ENCODE measurements at regions not wholly inside any gene's neighbourhood (a gene's known extent, or its start where the extent isn't known, plus 50 kb on each side); places are given as distances from the start of the nearest gene placed in this dataset.

- H2BK5ac ChIP-seq (ENCODE audit: insufficient read length, low read length): no peak overlapping the region
- no peak for DNase-seq
- H3K4me3 Mint-ChIP-seq: no peak overlapping the region
- H3K23me2 ChIP-seq (ENCODE audit: insufficient read length, low read depth, low read length, poor library complexity, severe bottlenecking): no peaks in the 10 kb centered on the region
- H3K56ac ChIP-seq (ENCODE audit: insufficient read length, low read depth, low read length): no peak overlapping the region
- no peaks in the 10 kb centered on the region for H3K9me3 ChIP-seq (ENCODE audit: control insufficient read depth, low read depth, low read length)
- no peak overlapping the region for H2BK15ac ChIP-seq (ENCODE audit: low read depth, low read length)
- H3K27ac ChIP-seq (ENCODE audit: insufficient read length, low read depth, low read length): no peak overlapping the region
- H3K9ac ChIP-seq (ENCODE audit: extremely low read depth, insufficient read length, low read length): no peak overlapping the region
- TF ChIP-seq CTCF (conservative IDR thresholded peaks at IDR 0.05): no peak
- peak overlapping the region in 1 of 3 experiments; percentile 13; a peak in 1 of 7 replicates for H3K27ac Mint-ChIP-seq
- H3K23ac ChIP-seq (ENCODE audit: insufficient read length, low read depth, low read length): no peak overlapping the region
- WGBS (ENCODE audit: extremely low coverage, insufficient read length, low lambda C conversion rate): no CpG with 5 or more reads among the region's 2 CpGs
- H4K8ac ChIP-seq (replicated peaks; ENCODE audit: insufficient read length, low read depth, low read length): no peak overlapping the region
- H2BK12ac ChIP-seq (ENCODE audit: insufficient read length, low read depth, low read length): no peak overlapping the region
- no peaks in the 10 kb centered on the region for H3K79me2 ChIP-seq (ENCODE audit: insufficient read depth, low read length)
- H3K36me3 Mint-ChIP-seq (ENCODE audit: insufficient read depth in 1 of 3, low read depth in 3 of 3): peaks cover 0 to 4% (median 2%) of the 10 kb centered on the region in 3 experiments; a peak in 4 of 7 replicates
- no peak overlapping the region for H4K5ac ChIP-seq (ENCODE audit: insufficient read length, low read depth, low read length)
- no peak overlapping the region for H4K91ac ChIP-seq (ENCODE audit: insufficient read length, low read depth, low read length)
- H2AFZ ChIP-seq (ENCODE audit: low read length): no peak overlapping the region
- H2AK5ac ChIP-seq (ENCODE audit: insufficient read length, low read length): no peak overlapping the region
- no peak overlapping the region for H2BK20ac ChIP-seq (ENCODE audit: low read depth, low read length, poor library complexity, severe bottlenecking)
- H3K4me2 ChIP-seq (ENCODE audit: insufficient read depth, insufficient read length, low read length): no peak overlapping the region
- no peak overlapping the region for H3K18ac ChIP-seq (ENCODE audit: insufficient read length, low read depth, low read length)
- H3K27me3 ChIP-seq (ENCODE audit: insufficient read depth, low read length): no peaks in the 10 kb centered on the region
- H3K4me1 ChIP-seq (ENCODE audit: insufficient read depth, low read length): peaks cover 4% of the 10 kb centered on the region; the same call in 1 of the 2 replicates
- H3K79me1 ChIP-seq (ENCODE audit: insufficient read depth, low read depth, low read length, poor library complexity, severe bottlenecking): no peaks in the 10 kb centered on the region
- H3K4ac ChIP-seq (ENCODE audit: low read depth, low read length): no peak overlapping the region
- H3T11ph ChIP-seq (ENCODE audit: low read length): no peak overlapping the region
- H3K27me3 Mint-ChIP-seq (ENCODE audit: low read depth): no peaks in the 10 kb centered on the region; the same call in 1 of the 2 replicates
- no peak overlapping the region for H2BK120ac ChIP-seq (ENCODE audit: low read depth, low read length, poor library complexity, severe bottlenecking)
- H4K20me1 ChIP-seq (ENCODE audit: control insufficient read depth, insufficient read depth, insufficient read length): no peaks in the 10 kb centered on the region
- H3K9me3 Mint-ChIP-seq: peaks cover 0 to 2% of the 10 kb centered on the region in 2 experiments; a peak in 2 of 5 replicates
- no peak overlapping the region for H3K14ac ChIP-seq (ENCODE audit: insufficient read depth, low read length)
- peaks cover 15 to 18% of the 10 kb centered on the region in 2 experiments for H3K4me1 Mint-ChIP-seq
Observed at GRCh38 chr4:19093951-19094350, 1072.4 kb upstream of the LCORL start.
